MM.1S (cell line): ENCODE measurements at regions not wholly inside any gene's neighbourhood (a gene's known extent, or its start where the extent isn't known, plus 50 kb on each side); places are given as distances from the start of the nearest gene placed in this dataset.

ENCODE experiments used
- DNase-seq: peaks from one replicate; pipeline ENCODE4 v3.0.0-alpha.2; 2015
- H2AFZ ChIP-seq: fragments of 300-600 bp; sonication (generic); 2 replicates; pipeline ENCODE4 v1.6.0; 2016; ENCODE audit warnings: antibody characterized with exemption, low read length
- H3F3A ChIP-seq: fragments of 300-600 bp; sonication (generic); 2 replicates; pipeline ENCODE4 v1.6.1; 2016; ENCODE audit warnings: mild to moderate bottlenecking, antibody characterized with exemption, low read length, moderate library complexity, mixed read lengths; ENCODE audit not compliant: insufficient read depth
- H3K27ac ChIP-seq: fragments of 300-600 bp; sonication (generic); 2 replicates; pipeline ENCODE4 v1.5.1; 2016; ENCODE audit warnings: mild to moderate bottlenecking, low read length
- H3K27me3 ChIP-seq: fragments of 300-600 bp; sonication (generic); replicated peaks from 2 replicates; pipeline ENCODE4 v1.6.0; 2016; ENCODE audit warnings: low read length; ENCODE audit not compliant: insufficient read depth
- H3K36me3 ChIP-seq: fragments of 300-600 bp; sonication (generic); replicated peaks from 2 replicates; pipeline ENCODE4 v1.6.1; 2016; ENCODE audit warnings: mild to moderate bottlenecking, low read length, mixed read lengths; ENCODE audit not compliant: insufficient read depth
- H3K4me1 ChIP-seq: fragments of 300-600 bp; sonication (generic); 2 replicates; pipeline ENCODE4 v1.6.1; 2016; ENCODE audit warnings: low read length, mixed read lengths
- H3K4me2 ChIP-seq: fragments of 300-600 bp; sonication (generic); 2 replicates; pipeline ENCODE4 v1.6.0; 2016; ENCODE audit warnings: low read depth, low read length
- H3K4me3 ChIP-seq: fragments of 300-600 bp; sonication (generic); 2 replicates; pipeline ENCODE4 v1.5.1; 2016; ENCODE audit warnings: low read length, mixed read lengths
- H3K79me2 ChIP-seq: fragments of 300-600 bp; sonication (generic); 2 replicates; pipeline ENCODE4 v1.6.1; 2016; ENCODE audit warnings: mixed run types, low read length, mixed read lengths
- H3K9ac ChIP-seq: fragments of 300-600 bp; sonication (generic); 2 replicates; pipeline ENCODE4 v1.6.1; 2016; ENCODE audit warnings: low read length, mixed read lengths
- H3K9me2 ChIP-seq: fragments of 300-600 bp; sonication (generic); replicated peaks from 2 replicates; pipeline ENCODE4 v1.6.1; 2016; ENCODE audit warnings: mild to moderate bottlenecking, low read length, mixed read lengths; ENCODE audit not compliant: insufficient read depth
- H3K9me3 ChIP-seq: fragments of 300-600 bp; sonication (generic); replicated peaks from 2 replicates; pipeline ENCODE4 v1.6.1; 2016; ENCODE audit warnings: mild to moderate bottlenecking, low read length, mixed read lengths; ENCODE audit not compliant: insufficient read depth
- H4K20me1 ChIP-seq: fragments of 300-600 bp; sonication (generic); 2 replicates; pipeline ENCODE4 v1.6.1; 2016; ENCODE audit warnings: mild to moderate bottlenecking, low read length, moderate library complexity, mixed read lengths; ENCODE audit not compliant: insufficient read depth
- CTCF ChIP-seq: fragments of 300-600 bp; sonication (generic); IDR thresholded peaks from 2 replicates; pipeline ENCODE4 v1.5.1; 2016; ENCODE audit warnings: antibody characterized with exemption, low read length, mixed read lengths
- EZH2 ChIP-seq: fragments of 300-600 bp; sonication (generic); optimal IDR thresholded peaks from 2 replicates; pipeline ENCODE3; 2017; ENCODE audit warnings: low read depth, mild to moderate bottlenecking, antibody characterized with exemption, low read length, mixed read lengths
- EZH2phosphoT487 ChIP-seq: fragments of 300-600 bp; sonication (generic); IDR thresholded peaks from 2 replicates; pipeline ENCODE4 v1.6.1; 2018; ENCODE audit warnings: antibody characterized with exemption, low read length

GRCh38 chr2:18501156-18501555, 59.3 kb downstream of the RDH14 start:
- no peaks in the 10 kb centered on the region for H3K79me2 ChIP-seq
- no peak overlapping the region for H3K9ac ChIP-seq
- TF ChIP-seq EZH2phosphoT487 (no peak), CTCF (no peak), EZH2 (no peak)
- no peaks in the 10 kb centered on the region for H3F3A ChIP-seq
- H3K27ac ChIP-seq = no peak overlapping the region
- no peaks in the 10 kb centered on the region for H3K4me1 ChIP-seq
- no peak overlapping the region for H3K4me3 ChIP-seq
- no peaks in the 10 kb centered on the region for H4K20me1 ChIP-seq
- H3K36me3 ChIP-seq = no peaks in the 10 kb centered on the region
- H3K9me2 ChIP-seq = no peaks in the 10 kb centered on the region
- H3K27me3 ChIP-seq = no peaks in the 10 kb centered on the region
- H2AFZ ChIP-seq = no peak overlapping the region
- DNase-seq = no peak
- H3K9me3 ChIP-seq = no peaks in the 10 kb centered on the region
- no peak overlapping the region for H3K4me2 ChIP-seq

- H4K20me1 ChIP-seq = no peaks in the 10 kb centered on the region
- no peaks in the 10 kb centered on the region for H3K27me3 ChIP-seq
- H3K9ac ChIP-seq = no peak overlapping the region
- no peak overlapping the region for H2AFZ ChIP-seq
- no peaks in the 10 kb centered on the region for H3K79me2 ChIP-seq
- H3K27ac ChIP-seq = no peak overlapping the region
- TF ChIP-seq EZH2 (no peak), EZH2phosphoT487 (no peak), CTCF (no peak)
- no peaks in the 10 kb centered on the region for H3F3A ChIP-seq
- H3K36me3 ChIP-seq = no peaks in the 10 kb centered on the region
- H3K4me3 ChIP-seq = no peak overlapping the region
- H3K9me2 ChIP-seq = no peaks in the 10 kb centered on the region
- no peaks in the 10 kb centered on the region for H3K9me3 ChIP-seq
- H3K4me2 ChIP-seq = no peak overlapping the region
- no peak for DNase-seq
- no peaks in the 10 kb centered on the region for H3K4me1 ChIP-seq
Observed at GRCh38 chr2:18500333-18500732, 60.1 kb downstream of the RDH14 start.

- Histone ChIP-seq H3K9me2 (no peaks in the 10 kb centered on the region), H3K4me3 (no peak overlapping the region), H2AFZ (no peak overlapping the region), H3K9me3 (no peaks in the 10 kb centered on the region), H3K79me2 (no peaks in the 10 kb centered on the region), H3K4me2 (no peak overlapping the region), H3K27me3 (no peaks in the 10 kb centered on the region), H3K4me1 (no peaks in the 10 kb centered on the region), H3K27ac (no peak overlapping the region), H4K20me1 (no peaks in the 10 kb centered on the region), H3K36me3 (no peaks in the 10 kb centered on the region), H3K9ac (no peak overlapping the region), H3F3A (no peaks in the 10 kb centered on the region)
- no peak for TF ChIP-seq EZH2phosphoT487
- no peak for TF ChIP-seq EZH2
- no peak for TF ChIP-seq CTCF
- no peak for DNase-seq
Observed at GRCh38 chr2:18498531-18498930, 61.9 kb downstream of the RDH14 start.
